Dedifferentiated amniotic fluid mesenchymal stem cell (primary cell): ENCODE measurements at regions not wholly inside any gene's neighbourhood (a gene's known extent, or its start where the extent isn't known, plus 50 kb on each side); places are given as distances from the start of the nearest gene placed in this dataset.
"Not testable (repeated sequence)": the region's sequence is repeated elsewhere in the genome, so short reads cannot be mapped to it uniquely, and the experiment has no call there.

Experiments
- DNase-seq: peaks from one replicate; pipeline ENCODE4 v3.0.0-alpha.2; 2016; ENCODE audit errors: extremely low spot score

- no peak for DNase-seq
Measured at GRCh38 chr12:92061061-92061460, 84.6 kb downstream of the BTG1 start.

- DNase-seq: peak; percentile 71
Measured at GRCh38 chr12:92059960-92060359, 85.7 kb downstream of the BTG1 start.

- no peak for DNase-seq
Measured at GRCh38 chr12:92058664-92059063, 87.0 kb downstream of the BTG1 start.

GRCh38 chr12:92056756-92057155 is 88.9 kb downstream of the BTG1 start:
- not testable (repeated sequence) for DNase-seq

GRCh38 chr12:92056290-92056689 is 89.4 kb downstream of the BTG1 start:
- DNase-seq: no peak

GRCh38 chr12:92055877-92056276 is 89.8 kb downstream of the BTG1 start:
- no peak for DNase-seq

- no peak for DNase-seq
Measured at GRCh38 chr12:92051441-92051840, 94.2 kb downstream of the BTG1 start.

GRCh38 chr12:92049403-92049802 is 96.2 kb downstream of the BTG1 start:
- DNase-seq: no peak

- DNase-seq: no peak
Measured at GRCh38 chr12:92047393-92047826, 98.2 kb downstream of the BTG1 start.

GRCh38 chr12:92046557-92047392 is 98.9 kb downstream of the BTG1 start:
- no peak for DNase-seq

GRCh38 chr12:92045852-92046251 is 99.8 kb downstream of the BTG1 start:
- DNase-seq: no peak

- no peak for DNase-seq
Measured at GRCh38 chr12:92044435-92044834, 101.2 kb downstream of the BTG1 start.

GRCh38 chr12:92042791-92043531 is 102.7 kb downstream of the BTG1 start:
- DNase-seq: no peak

- no peak for DNase-seq
Measured at GRCh38 chr12:92041742-92042141, 103.9 kb downstream of the BTG1 start.

GRCh38 chr12:92039046-92039445 is 106.6 kb downstream of the BTG1 start:
- no peak for DNase-seq

GRCh38 chr12:92038476-92038875 is 107.2 kb downstream of the BTG1 start:
- DNase-seq: no peak

GRCh38 chr12:92036771-92037453 is 108.7 kb downstream of the BTG1 start:
- DNase-seq: peak; percentile 51

GRCh38 chr12:92036061-92036620 is 109.5 kb downstream of the BTG1 start:
- no peak for DNase-seq

- no peak for DNase-seq
Measured at GRCh38 chr12:92035477-92035876, 110.2 kb downstream of the BTG1 start.

- peak; percentile 22 for DNase-seq
Measured at GRCh38 chr12:92034858-92035401, 110.7 kb downstream of the BTG1 start.

GRCh38 chr12:92034083-92034482 is 111.6 kb downstream of the BTG1 start:
- no peak for DNase-seq

- DNase-seq: no peak
Measured at GRCh38 chr12:92032965-92033364, 112.7 kb downstream of the BTG1 start.
